K562 (cell line): ENCODE measurements at regions not wholly inside any gene's neighbourhood (a gene's known extent, or its start where the extent isn't known, plus 50 kb on each side); places are given as distances from the start of the nearest gene placed in this dataset.

Source experiments
- CBFB ChIP-seq: sonication (generic); formaldehyde crosslinking; IDR thresholded peaks from 2 replicates; pipeline ENCODE4 v1.4.0; 2020; ENCODE audit warnings: mild to moderate bottlenecking, missing genetic modification reagents
- CTCF ChIP-seq, 3 experiments: IDR thresholded peaks in 2 of 3; conservative IDR thresholded peaks in 1 of 3; 2 replicates each; pipeline ENCODE4 v1.5.1; 2011 to 2012; ENCODE audit warnings: low read length in 3 of 3, mild to moderate bottlenecking in 3 of 3, control low read depth in 2 of 3, improper control_type of control experiment in 1 of 3, inconsistent platforms in 1 of 3, low read depth in 1 of 3, mixed read lengths in 1 of 3, moderate library complexity in 1 of 3; ENCODE audit not compliant: insufficient read depth in 2 of 3
- MAFK ChIP-seq: IDR thresholded peaks from 2 replicates; pipeline ENCODE4 v1.6.1; 2011; ENCODE audit warnings: low read length, improper control_type of control experiment
- MED1 ChIP-seq: sonication (generic); formaldehyde crosslinking; IDR thresholded peaks from 2 replicates; pipeline ENCODE4 v1.8.1; 2023; ENCODE audit warnings: missing genetic modification reagents, borderline replicate concordance
- NFIX ChIP-seq: fragments of 250-450 bp; sonication (Bioruptor Pico); IDR thresholded peaks from 2 replicates; pipeline ENCODE4 v1.4.0; 2020; ENCODE audit warnings: low read depth, mild to moderate bottlenecking, moderate library complexity
- PHF8 ChIP-seq: fragments of 200-600 bp; sonication (generic); IDR thresholded peaks from 2 replicates; pipeline ENCODE4 v1.6.1; 2012; ENCODE audit warnings: mixed run types, mild to moderate bottlenecking, inconsistent platforms, low read length, moderate library complexity, borderline replicate concordance
- SETDB1 ChIP-seq: IDR thresholded peaks from one replicate; pipeline ENCODE4 v1.6.1; 2012; ENCODE audit warnings: low read length, control low read depth, inconsistent platforms
- TCF7L2 ChIP-seq: fragments of 150-350 bp; IDR thresholded peaks from 2 replicates; pipeline ENCODE4 v1.6.1; 2016; ENCODE audit warnings: low read depth, mild to moderate bottlenecking, low read length, moderate library complexity
- ZBTB1 ChIP-seq: sonication (generic); formaldehyde crosslinking; IDR thresholded peaks from 2 replicates; pipeline ENCODE4 v1.8.1; 2023; ENCODE audit warnings: missing genetic modification reagents, low read depth, mild to moderate bottlenecking, borderline replicate concordance
- ZNF143 ChIP-seq: sonication (generic); formaldehyde crosslinking; IDR thresholded peaks from 2 replicates; pipeline ENCODE4 v1.9.0; 2022; ENCODE audit warnings: mild to moderate bottlenecking, missing genetic modification reagents
- ZNF780A ChIP-seq: fragments of 250-450 bp; sonication (Bioruptor Pico); IDR thresholded peaks from 2 replicates; pipeline ENCODE4 v1.5.0; 2021; ENCODE audit warnings: mild to moderate bottlenecking

DNA sequence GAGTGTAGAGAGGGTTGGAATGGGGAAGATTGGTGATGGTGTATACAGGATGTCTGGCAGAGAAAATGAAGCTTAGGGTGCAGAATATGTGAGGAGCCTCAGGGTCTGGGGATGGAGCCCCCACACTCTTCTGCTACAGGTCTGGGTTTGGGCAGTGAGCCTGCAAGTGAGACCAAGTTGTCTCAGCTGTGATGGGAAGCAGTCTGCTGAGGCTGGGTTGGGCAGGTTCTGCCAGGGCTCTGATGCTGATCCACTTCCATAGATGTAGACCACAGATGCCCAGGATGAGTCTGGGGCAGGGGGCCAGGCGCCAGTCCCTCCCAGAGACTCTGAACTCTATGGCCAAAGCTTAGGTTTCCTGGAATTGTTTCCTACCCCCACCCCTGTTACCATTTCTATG is 516.9 kb downstream of the PTPRU start:
- TF ChIP-seq NFIX (CRISPR knock-in tag), result no peak
- TF ChIP-seq MED1, result no peak
- TF ChIP-seq SETDB1, result no peak
- no peak for TF ChIP-seq CBFB
- TF ChIP-seq MAFK, result no peak
- no peak for TF ChIP-seq CTCF (IDR thresholded peaks at IDR 0.05 in 2 of 3, conservative IDR thresholded peaks at IDR 0.05 in 1 of 3; ENCODE audit: insufficient read depth in 2 of 3, low read depth in 1 of 3, low read length in 3 of 3)
- no peak for TF ChIP-seq ZNF143 (CRISPR knock-in tag)
- no peak for TF ChIP-seq TCF7L2
- TF ChIP-seq PHF8, result no peak
- no peak for TF ChIP-seq ZNF780A (CRISPR knock-in tag)
- no peak for TF ChIP-seq ZBTB1 (CRISPR knock-in tag)
